Germinal center (tissue), 1 donor: ENCODE measurements at regions not wholly inside any gene's neighbourhood (a gene's known extent, or its start where the extent isn't known, plus 50 kb on each side); places are given as distances from the start of the nearest gene placed in this dataset.
"Not testable (repeated sequence)": the region's sequence is repeated elsewhere in the genome, so short reads cannot be mapped to it uniquely, and the experiment has no call there.

Source experiments
- DNase-seq: peaks from one replicate; pipeline ENCODE4 v3.0.0; 2012; ENCODE audit warnings: mixed read lengths, low spot score

- no peak for DNase-seq
Observed at GRCh38 chr14:25699981-25700380, 650.0 kb upstream of the STXBP6 start.

- DNase-seq = no peak
Observed at GRCh38 chr14:25698111-25698510, 648.2 kb upstream of the STXBP6 start.

GRCh38 chr14:25696176-25696575, 646.2 kb upstream of the STXBP6 start:
- no peak for DNase-seq

- no peak for DNase-seq
Observed at GRCh38 chr14:25685004-25685403, 635.1 kb upstream of the STXBP6 start.

- DNase-seq = no peak
Observed at GRCh38 chr14:25680934-25681333, 631.0 kb upstream of the STXBP6 start.

GRCh38 chr14:25680511-25680910, 630.6 kb upstream of the STXBP6 start:
- not testable (repeated sequence) for DNase-seq

GRCh38 chr14:25677111-25677510, 627.2 kb upstream of the STXBP6 start:
- no peak for DNase-seq

- no peak for DNase-seq
Observed at GRCh38 chr14:25667387-25667786, 617.4 kb upstream of the STXBP6 start.

- DNase-seq = no peak
Observed at GRCh38 chr14:25666877-25667276, 616.9 kb upstream of the STXBP6 start.

- no peak for DNase-seq
Observed at GRCh38 chr14:25658988-25659387, 609.0 kb upstream of the STXBP6 start.

- DNase-seq = no peak
Observed at GRCh38 chr14:25630447-25630846, 580.5 kb upstream of the STXBP6 start.

- DNase-seq = no peak
Observed at GRCh38 chr14:25628978-25629377, 579.0 kb upstream of the STXBP6 start.

GRCh38 chr14:25628390-25628789, 578.4 kb upstream of the STXBP6 start:
- no peak for DNase-seq

- DNase-seq = no peak
Observed at GRCh38 chr14:25626986-25627385, 577.0 kb upstream of the STXBP6 start.

- no peak for DNase-seq
Observed at GRCh38 chr14:25622763-25623162, 572.8 kb upstream of the STXBP6 start.

- DNase-seq = no peak
Observed at GRCh38 chr14:25620515-25620914, 570.6 kb upstream of the STXBP6 start.

- no peak for DNase-seq
Observed at GRCh38 chr14:25615174-25615573, 565.2 kb upstream of the STXBP6 start.

- no peak for DNase-seq
Observed at GRCh38 chr14:25607192-25607591, 557.2 kb upstream of the STXBP6 start.

GRCh38 chr14:25602106-25602505, 552.2 kb upstream of the STXBP6 start:
- no peak for DNase-seq

- no peak for DNase-seq
Observed at GRCh38 chr14:25588751-25589150, 538.8 kb upstream of the STXBP6 start.

GRCh38 chr14:25574628-25575325, 524.8 kb upstream of the STXBP6 start:
- DNase-seq = no peak

- no peak for DNase-seq
Observed at GRCh38 chr14:25570483-25570882, 520.5 kb upstream of the STXBP6 start.

- DNase-seq = no peak
Observed at GRCh38 chr14:25557466-25557865, 507.5 kb upstream of the STXBP6 start.

GRCh38 chr14:25552826-25553225, 502.9 kb upstream of the STXBP6 start:
- no peak for DNase-seq
